GM21619 (cell line): ENCODE measurements at regions not wholly inside any gene's neighbourhood (a gene's known extent, or its start where the extent isn't known, plus 50 kb on each side); places are given as distances from the start of the nearest gene placed in this dataset.
"Not testable (repeated sequence)": the region's sequence is repeated elsewhere in the genome, so short reads cannot be mapped to it uniquely, and the experiment has no call there.

Experiments used
- ATAC-seq: cut with Tn5 transposase; IDR thresholded peaks from one replicate; pipeline ENCODE4 v1.9.1; 2021; ENCODE audit not compliant: unreplicated experiment

DNA sequence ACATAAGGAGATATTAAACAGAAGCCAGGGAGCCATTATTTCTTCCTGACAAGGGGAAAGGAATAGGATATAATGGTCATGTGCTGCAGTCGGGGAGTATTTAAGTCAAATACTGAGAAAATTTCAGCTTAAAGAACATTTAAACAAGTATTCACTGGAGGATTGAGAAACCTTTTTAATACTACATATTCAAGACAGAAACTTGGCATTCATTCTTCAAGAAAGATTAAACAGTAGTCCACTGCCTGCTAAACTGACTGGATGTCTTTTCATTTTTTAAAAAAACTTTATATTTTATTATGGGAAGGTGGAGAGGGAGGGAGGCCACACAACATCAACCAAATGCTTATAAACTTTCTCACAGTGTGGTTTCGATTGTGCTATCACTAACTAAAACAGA is 107.4 kb upstream of the CBLB start:
- ATAC-seq = no peak

DNA sequence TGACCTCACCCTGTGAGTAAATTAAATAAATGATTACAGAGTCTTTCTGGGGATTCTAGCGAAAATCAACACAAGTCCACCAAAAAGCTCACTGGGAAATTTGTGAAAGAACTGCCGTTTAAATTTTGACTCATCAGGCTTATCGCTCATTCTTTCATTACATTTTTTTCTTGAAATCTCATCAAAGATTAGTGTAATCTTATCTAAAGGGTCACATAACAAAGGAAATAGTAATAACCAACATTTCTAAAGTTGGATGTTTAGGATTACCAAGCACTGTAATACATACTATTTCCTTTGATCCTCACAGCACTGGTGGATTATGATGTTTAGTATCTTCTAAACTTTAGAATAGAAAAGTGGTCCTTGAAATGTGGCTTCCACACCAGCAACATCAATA is 111.1 kb upstream of the CBLB start:
- no peak for ATAC-seq

DNA sequence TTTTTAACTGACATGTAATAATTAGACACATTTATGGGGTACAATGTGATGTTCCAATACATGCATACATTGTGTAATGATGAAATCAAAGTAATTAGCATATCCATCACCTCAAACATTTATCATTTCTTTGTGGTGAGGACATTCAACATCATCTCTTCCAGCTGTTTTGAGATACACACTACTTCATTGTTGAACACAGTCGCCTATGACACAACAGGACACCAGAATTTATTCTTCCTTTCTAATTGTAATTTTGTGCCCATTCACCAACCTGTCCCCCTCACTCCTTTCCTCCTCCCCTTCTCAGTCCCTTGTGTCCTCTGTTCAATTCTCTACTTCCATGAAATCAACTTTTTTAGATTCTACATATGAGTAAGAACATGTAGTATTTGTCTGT is 113.4 kb upstream of the CBLB start:
- ATAC-seq = no peak

DNA sequence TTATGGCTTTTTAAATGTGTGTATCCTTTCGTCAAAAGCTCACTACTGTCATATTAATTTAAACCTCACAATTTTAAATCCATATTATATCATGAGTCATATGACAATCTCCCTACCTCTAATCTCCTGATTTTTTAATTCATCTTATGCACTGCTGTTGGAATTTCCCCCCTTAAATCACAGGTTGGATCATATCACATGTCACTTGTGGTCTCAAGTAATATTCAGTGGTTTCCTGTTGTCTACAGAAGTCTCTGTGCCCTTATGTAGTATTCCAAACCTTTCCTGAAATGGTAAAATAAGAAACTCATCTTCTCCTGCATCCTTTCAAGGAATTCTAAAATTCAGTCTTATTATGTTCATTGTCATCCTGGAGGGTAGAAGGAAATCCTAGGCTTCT is 116.0 kb upstream of the CBLB start:
- no peak for ATAC-seq

- ATAC-seq = not testable (repeated sequence)
Measured at GRCh38 chr3:105986343-105986742, 117.5 kb upstream of the CBLB start.

GRCh38 chr3:105987809-105988208 is 119.0 kb upstream of the CBLB start:
- no peak for ATAC-seq

GRCh38 chr3:105988540-105989212 is 119.9 kb upstream of the CBLB start:
- ATAC-seq = no peak

DNA sequence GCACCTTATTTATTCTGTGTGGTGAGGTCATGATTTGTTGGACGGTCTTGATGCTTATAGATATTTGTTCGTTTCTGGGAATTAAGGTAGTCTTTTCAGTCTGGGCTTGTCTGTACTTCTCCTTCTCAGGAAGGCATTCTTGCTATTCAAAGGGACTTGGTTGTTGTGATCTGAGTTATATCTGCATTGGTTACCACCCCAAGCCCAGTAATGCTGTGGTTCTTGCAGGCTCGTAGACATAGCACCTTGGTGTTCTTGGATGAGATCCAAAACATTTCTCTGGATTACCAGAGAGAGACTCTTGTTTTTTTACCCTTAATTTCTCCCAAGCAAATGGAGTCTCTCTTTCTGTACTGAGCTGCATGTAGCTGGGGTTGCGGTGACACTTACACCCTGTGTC is 128.0 kb upstream of the CBLB start:
- no peak for ATAC-seq

GRCh38 chr3:105997466-105997799 is 128.6 kb upstream of the CBLB start:
- ATAC-seq = no peak

- no peak for ATAC-seq
Measured at GRCh38 chr3:105997800-105998526, 129.2 kb upstream of the CBLB start.

DNA sequence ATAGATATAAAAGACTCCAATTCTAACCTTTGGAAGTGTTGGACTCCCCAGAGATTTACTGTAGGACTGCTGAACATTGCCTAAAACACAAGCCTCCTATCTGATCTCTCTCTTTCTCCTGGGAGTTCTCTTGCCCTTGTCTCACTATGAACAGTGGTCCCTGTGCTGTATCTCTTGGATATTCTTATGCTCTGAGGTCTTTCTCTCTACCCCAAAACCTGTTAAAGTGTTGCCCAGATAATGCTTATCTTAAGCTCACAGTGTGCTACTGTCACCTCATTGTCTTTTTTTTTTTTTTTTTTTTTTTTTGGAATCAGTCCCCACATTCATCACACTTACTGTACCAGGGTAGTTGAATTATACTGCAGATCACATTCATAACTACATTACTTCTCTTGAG is 131.0 kb upstream of the CBLB start:
- no peak for ATAC-seq

GRCh38 chr3:106001923-106002322 is 133.1 kb upstream of the CBLB start:
- no peak for ATAC-seq

DNA sequence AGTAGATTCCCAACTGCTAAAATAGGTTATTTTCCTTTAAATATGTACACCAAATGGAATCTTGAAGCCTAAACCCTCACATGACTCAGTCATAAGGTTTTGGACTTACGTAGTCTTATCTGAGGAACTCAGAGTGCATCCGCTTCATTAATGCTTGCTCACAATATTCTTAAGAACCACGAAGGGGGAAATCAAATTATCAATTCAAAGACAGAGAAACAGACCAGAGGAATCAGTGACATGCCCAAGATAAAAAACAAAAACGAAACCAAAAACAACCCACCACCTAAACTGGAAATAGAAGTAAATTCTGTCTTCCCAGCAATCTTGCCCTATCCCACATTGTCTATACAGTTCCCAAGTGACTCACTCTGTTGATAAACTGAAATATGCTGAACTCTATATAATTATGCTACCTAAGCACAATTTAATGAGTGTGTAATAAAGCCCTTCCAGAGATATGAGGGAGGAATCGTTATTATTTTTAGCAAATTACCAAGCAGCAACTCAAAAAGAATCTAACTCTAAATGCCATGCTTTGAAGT is 135.4 kb upstream of the CBLB start:
- no peak for ATAC-seq

GRCh38 chr3:106004826-106005225 is 136.0 kb upstream of the CBLB start:
- no peak for ATAC-seq

GRCh38 chr3:106006001-106006400 is 137.2 kb upstream of the CBLB start:
- no peak for ATAC-seq

- no peak for ATAC-seq
Measured at GRCh38 chr3:106006571-106006970, 137.8 kb upstream of the CBLB start.

- ATAC-seq = no peak
Measured at GRCh38 chr3:106007512-106007911, 138.7 kb upstream of the CBLB start.

DNA sequence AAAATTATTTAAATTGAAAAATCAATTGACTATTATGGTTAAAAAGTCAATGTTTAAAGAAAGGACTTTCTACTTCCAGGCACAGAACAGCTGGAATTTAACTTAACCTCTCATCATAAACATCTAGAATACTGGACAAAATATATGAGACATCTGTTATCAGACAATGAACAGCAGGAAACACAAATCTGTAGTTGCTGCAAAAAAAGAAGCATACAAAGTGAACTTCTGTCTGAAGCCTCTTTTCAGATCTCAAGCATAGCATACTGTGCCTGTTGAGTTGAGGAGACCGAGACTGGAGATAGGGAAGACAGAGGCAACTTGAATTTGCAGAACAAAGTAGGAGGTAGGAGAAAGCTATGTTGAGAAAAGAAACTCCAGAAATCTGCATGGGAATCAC is 140.0 kb upstream of the CBLB start:
- no peak for ATAC-seq

GRCh38 chr3:106010829-106011228 is 142.0 kb upstream of the CBLB start:
- ATAC-seq = no peak

DNA sequence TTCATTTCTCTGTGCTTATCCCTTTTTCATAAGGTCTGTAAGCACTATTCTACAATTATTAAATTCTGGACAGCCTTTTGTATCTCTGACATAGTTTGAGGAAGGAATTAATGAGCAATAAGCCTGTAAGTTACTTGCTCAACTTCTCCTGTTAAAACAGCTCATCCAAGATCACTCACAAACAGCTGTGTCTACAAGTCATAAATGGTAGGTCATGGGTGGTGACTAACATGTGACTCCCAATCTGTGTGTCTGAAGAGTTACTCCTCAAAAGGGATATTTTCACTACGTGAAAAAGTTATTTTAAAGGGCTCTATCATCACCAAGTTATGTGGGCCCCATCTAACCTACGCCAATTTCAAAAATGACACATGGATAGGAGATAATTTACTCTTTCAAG is 145.2 kb upstream of the CBLB start:
- ATAC-seq = no peak

- ATAC-seq = no peak
Measured at GRCh38 chr3:106014518-106014917, 145.7 kb upstream of the CBLB start.

DNA sequence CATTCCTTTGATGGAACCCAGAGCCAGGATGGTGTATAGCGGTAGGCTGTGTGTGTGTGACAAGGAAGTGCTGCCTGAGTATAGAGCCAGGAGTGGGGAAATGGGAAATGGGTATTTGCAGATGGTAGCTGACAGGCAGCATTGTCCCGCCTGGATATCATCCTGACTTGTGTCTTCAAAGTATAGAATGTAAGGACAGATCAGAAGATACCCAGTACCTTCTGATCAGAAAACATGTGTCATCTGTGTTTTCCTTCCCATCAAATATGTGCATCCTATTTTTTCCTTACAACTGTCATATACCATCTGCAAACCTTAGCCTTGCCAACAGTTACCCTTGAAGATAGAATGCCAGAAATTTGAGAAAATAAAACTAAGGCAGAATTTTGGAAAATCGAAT is 146.2 kb upstream of the CBLB start:
- no peak for ATAC-seq

DNA sequence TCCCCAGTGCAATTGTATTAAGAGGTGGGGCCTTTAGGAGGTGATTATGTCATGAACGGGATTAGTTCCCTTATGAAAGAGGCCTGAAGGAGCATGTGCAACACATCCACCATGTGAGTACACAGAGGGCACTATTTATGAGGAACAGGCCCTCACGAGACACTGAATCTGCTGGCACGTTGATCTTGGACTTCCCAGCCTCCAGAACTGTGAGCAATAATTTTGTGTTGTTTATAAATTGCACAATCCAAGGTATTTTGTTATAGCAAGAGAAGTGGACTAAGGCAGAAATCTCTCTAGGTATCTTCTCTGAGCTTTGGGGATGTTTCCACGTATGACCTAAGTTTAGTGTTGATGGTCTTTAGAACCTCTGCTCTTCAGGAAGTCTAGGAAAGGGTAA is 149.3 kb upstream of the CBLB start:
- ATAC-seq = no peak
